ENCODE measurements at regions not wholly inside any gene's neighbourhood (a gene's known extent, or its start where the extent isn't known, plus 50 kb on each side); places are given as distances from the start of the nearest gene placed in this dataset.

DNA sequence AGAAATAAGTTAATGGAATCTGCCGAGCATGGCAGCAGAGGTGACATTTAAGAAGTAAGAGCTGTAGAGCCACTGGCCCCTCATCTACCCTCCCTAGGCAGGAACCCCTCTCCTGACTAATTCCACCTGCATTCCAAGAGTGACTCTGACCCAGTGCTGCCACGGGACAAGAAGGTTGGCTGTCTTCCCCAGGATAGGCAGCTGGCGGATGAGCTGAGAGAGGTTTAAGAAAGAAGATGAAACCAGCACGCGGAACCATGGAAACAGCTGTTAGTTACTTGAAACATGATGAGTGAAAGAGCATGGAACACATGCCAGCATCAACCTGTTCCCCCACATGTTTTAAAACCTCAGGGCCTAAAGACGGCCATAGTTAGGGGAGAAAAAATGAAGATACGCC, 74.1 kb downstream of the RND3 start:
- intact Hi-C loops (cut with micrococcal nuclease): no loop called here
- TF ChIP-seq RAD21 (IDR thresholded peaks at IDR 0.05; ENCODE audit: low read depth) (no peak), ELF1 (IDR thresholded peaks at IDR 0.05; ENCODE audit: borderline replicate concordance, low read depth) (no peak), SP1 (IDR thresholded peaks at IDR 0.05; ENCODE audit: low read depth) (no peak), POLR2AphosphoS5 (IDR thresholded peaks at IDR 0.05; ENCODE audit: low read depth, low read length) (no peak), EZH2 (IDR thresholded peaks at IDR 0.05) (no peak), JUND (IDR thresholded peaks at IDR 0.05) (no peak), YY1 (IDR thresholded peaks at IDR 0.05; ENCODE audit: extremely low read depth, insufficient replicate concordance, low read depth, low read length) (no peak), ZNF274 (IDR thresholded peaks at IDR 0.05; ENCODE audit: low read depth, low read length) (no peak), TCF7L2 (IDR thresholded peaks at IDR 0.05; ENCODE audit: borderline replicate concordance, extremely low read depth, insufficient read depth, insufficient read length) (no peak), ZFX (IDR thresholded peaks at IDR 0.05) (no peak), CEBPB (IDR thresholded peaks at IDR 0.05; ENCODE audit: low read depth) (no peak), EGR1 (IDR thresholded peaks at IDR 0.05; ENCODE audit: low read depth) (no peak), POLR2A (IDR thresholded peaks at IDR 0.05; ENCODE audit: borderline replicate concordance, extremely low read depth, insufficient read depth, insufficient read length) (no peak), CBX3 (IDR thresholded peaks at IDR 0.05; ENCODE audit: low read depth) (no peak), EZH2phosphoT487 (IDR thresholded peaks at IDR 0.05; ENCODE audit: borderline replicate concordance) (no peak)
- TF ChIP-seq, protein P1, sequence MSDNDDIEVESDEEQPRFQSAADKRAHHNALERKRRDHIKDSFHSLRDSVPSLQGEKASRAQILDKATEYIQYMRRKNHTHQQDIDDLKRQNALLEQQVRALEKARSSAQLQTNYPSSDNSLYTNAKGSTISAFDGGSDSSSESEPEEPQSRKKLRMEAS (IDR thresholded peaks at IDR 0.05): no peak
- TF ChIP-seq, protein P2, sequence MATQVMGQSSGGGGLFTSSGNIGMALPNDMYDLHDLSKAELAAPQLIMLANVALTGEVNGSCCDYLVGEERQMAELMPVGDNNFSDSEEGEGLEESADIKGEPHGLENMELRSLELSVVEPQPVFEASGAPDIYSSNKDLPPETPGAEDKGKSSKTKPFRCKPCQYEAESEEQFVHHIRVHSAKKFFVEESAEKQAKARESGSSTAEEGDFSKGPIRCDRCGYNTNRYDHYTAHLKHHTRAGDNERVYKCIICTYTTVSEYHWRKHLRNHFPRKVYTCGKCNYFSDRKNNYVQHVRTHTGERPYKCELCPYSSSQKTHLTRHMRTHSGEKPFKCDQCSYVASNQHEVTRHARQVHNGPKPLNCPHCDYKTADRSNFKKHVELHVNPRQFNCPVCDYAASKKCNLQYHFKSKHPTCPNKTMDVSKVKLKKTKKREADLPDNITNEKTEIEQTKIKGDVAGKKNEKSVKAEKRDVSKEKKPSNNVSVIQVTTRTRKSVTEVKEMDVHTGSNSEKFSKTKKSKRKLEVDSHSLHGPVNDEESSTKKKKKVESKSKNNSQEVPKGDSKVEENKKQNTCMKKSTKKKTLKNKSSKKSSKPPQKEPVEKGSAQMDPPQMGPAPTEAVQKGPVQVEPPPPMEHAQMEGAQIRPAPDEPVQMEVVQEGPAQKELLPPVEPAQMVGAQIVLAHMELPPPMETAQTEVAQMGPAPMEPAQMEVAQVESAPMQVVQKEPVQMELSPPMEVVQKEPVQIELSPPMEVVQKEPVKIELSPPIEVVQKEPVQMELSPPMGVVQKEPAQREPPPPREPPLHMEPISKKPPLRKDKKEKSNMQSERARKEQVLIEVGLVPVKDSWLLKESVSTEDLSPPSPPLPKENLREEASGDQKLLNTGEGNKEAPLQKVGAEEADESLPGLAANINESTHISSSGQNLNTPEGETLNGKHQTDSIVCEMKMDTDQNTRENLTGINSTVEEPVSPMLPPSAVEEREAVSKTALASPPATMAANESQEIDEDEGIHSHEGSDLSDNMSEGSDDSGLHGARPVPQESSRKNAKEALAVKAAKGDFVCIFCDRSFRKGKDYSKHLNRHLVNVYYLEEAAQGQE (IDR thresholded peaks at IDR 0.05; ENCODE audit: low read depth): no peak
- TF ChIP-seq, protein P3, sequence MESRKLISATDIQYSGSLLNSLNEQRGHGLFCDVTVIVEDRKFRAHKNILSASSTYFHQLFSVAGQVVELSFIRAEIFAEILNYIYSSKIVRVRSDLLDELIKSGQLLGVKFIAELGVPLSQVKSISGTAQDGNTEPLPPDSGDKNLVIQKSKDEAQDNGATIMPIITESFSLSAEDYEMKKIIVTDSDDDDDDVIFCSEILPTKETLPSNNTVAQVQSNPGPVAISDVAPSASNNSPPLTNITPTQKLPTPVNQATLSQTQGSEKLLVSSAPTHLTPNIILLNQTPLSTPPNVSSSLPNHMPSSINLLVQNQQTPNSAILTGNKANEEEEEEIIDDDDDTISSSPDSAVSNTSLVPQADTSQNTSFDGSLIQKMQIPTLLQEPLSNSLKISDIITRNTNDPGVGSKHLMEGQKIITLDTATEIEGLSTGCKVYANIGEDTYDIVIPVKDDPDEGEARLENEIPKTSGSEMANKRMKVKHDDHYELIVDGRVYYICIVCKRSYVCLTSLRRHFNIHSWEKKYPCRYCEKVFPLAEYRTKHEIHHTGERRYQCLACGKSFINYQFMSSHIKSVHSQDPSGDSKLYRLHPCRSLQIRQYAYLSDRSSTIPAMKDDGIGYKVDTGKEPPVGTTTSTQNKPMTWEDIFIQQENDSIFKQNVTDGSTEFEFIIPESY (IDR thresholded peaks at IDR 0.05; ENCODE audit: extremely low read depth, insufficient replicate concordance, low read length): no peak
- TF ChIP-seq, protein P4, sequence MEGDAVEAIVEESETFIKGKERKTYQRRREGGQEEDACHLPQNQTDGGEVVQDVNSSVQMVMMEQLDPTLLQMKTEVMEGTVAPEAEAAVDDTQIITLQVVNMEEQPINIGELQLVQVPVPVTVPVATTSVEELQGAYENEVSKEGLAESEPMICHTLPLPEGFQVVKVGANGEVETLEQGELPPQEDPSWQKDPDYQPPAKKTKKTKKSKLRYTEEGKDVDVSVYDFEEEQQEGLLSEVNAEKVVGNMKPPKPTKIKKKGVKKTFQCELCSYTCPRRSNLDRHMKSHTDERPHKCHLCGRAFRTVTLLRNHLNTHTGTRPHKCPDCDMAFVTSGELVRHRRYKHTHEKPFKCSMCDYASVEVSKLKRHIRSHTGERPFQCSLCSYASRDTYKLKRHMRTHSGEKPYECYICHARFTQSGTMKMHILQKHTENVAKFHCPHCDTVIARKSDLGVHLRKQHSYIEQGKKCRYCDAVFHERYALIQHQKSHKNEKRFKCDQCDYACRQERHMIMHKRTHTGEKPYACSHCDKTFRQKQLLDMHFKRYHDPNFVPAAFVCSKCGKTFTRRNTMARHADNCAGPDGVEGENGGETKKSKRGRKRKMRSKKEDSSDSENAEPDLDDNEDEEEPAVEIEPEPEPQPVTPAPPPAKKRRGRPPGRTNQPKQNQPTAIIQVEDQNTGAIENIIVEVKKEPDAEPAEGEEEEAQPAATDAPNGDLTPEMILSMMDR (IDR thresholded peaks at IDR 0.05 in 2 of 3, conservative IDR thresholded peaks at IDR 0.05 in 1 of 3; ENCODE audit: borderline replicate concordance in 1 of 3, insufficient read depth in 1 of 3, low read depth in 2 of 3, low read length in 2 of 3): no peak
- no peaks in the 10 kb centered on the region for H3K36me3 ChIP-seq (ENCODE audit: control insufficient read depth in 1 of 2, insufficient read depth in 2 of 2, low read length in 2 of 2)
- H2AFZ ChIP-seq (ENCODE audit: low read depth, low read length, poor library complexity, severe bottlenecking): no peak overlapping the region
- no peaks in the 10 kb centered on the region for H3K9me3 ChIP-seq (ENCODE audit: control insufficient read depth in 1 of 2, insufficient read depth in 1 of 2, low read depth in 1 of 2, low read length in 2 of 2)
- H3K9ac ChIP-seq (ENCODE audit: low read length): no peak overlapping the region
- H3K4me2 ChIP-seq (ENCODE audit: low read length): no peak overlapping the region
- H3K9me2 ChIP-seq (ENCODE audit: insufficient read depth): no peaks in the 10 kb centered on the region
- no peak for ATAC-seq
- no peaks in the 10 kb centered on the region for H3K79me2 ChIP-seq (ENCODE audit: insufficient read depth, low read length)
- no peaks in the 10 kb centered on the region for H4K20me1 ChIP-seq (ENCODE audit: insufficient read depth)
- BruUV-seq (replicated peaks): no TSS peak
- H3K4me1 ChIP-seq (ENCODE audit: control insufficient read depth in 1 of 2, insufficient read depth in 2 of 2, low read length in 2 of 2): peaks cover 0 to 13% of the 10 kb centered on the region in 2 experiments; a peak in 1 of 4 replicates
- no peaks in the 10 kb centered on the region for H3K27me3 ChIP-seq (ENCODE audit: insufficient read depth, low read length)
- ChIA-PET RAD21 (ENCODE audit: low non-redundant PET in 1 of 2, low total read pairs in 2 of 2, uncharacterized antibody in 2 of 2, unreplicated experiment in 2 of 2) (no interaction called here), CTCF (no interaction called here), POLR2A (no interaction called here)
- H3K27ac ChIP-seq (ENCODE audit: low read depth, low read length): no peak overlapping the region
- no peak for DNase-seq (ENCODE audit: low read depth, low spot score)
- H3K4me3 ChIP-seq (replicated peaks in 1 of 2; ENCODE audit: low read depth in 1 of 2, low read length in 2 of 2): no peak overlapping the region
